ENCODE measurements at regions not wholly inside any gene's neighbourhood (a gene's known extent, or its start where the extent isn't known, plus 50 kb on each side); places are given as distances from the start of the nearest gene placed in this dataset.

DNA sequence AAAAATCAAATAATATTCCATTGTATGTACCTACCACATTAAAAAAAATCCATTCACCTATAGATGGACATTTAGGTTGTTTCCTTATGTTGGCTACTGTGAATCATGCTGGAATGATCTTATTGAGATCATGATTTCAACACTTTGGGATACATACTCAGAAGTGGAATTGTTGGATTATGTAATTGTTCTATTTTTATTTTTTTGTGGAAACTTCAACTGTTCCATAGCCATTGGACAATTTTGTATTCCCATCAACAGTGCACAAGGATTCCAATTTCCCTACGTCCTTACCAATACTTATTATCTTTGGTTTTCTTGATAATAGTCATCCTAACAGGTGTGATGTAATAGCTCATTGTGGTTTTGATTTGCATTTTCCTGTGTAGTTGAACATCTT, 834.0 kb downstream of the MAFB start:
- no peak for DNase-seq

DNA sequence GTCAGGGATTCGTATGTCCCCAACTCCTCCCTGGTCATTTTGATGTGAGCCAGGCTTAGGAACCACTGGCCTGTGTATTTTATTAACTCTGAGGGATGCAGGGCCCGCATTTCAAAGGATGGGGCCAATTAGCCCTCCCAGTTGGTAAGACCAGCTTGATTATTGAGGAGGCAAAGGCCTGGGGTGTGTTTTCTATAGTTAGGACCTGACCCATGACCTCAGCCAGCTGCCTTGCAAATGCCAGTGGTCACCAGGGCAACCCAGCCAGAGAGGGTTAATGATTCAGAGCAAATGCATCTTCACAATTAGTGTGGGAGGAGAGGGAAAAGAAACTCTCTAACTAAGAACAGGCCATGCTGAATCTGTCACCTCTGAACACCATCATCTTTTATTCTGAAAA, 835.4 kb downstream of the MAFB start:
- no peak for DNase-seq

DNA sequence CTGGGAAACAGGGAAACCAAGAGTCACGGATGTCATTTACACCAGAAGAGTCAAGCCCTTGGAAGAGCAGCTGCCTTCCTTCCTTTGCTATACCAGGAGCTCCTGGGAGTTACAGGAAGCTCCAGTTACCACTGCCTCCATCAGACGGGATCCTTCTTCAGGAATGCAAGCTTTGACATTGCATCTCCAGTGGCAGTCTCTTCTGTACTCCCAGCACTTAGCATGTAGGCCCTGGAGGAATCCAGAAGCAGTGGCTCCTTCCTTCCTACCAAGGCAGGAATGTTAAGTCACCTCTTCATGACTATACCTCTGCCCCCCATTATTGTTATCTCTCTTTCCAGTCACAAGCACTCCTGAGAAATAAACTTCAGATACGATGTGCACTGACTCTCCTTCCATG, 836.0 kb downstream of the MAFB start:
- no peak for DNase-seq

DNA sequence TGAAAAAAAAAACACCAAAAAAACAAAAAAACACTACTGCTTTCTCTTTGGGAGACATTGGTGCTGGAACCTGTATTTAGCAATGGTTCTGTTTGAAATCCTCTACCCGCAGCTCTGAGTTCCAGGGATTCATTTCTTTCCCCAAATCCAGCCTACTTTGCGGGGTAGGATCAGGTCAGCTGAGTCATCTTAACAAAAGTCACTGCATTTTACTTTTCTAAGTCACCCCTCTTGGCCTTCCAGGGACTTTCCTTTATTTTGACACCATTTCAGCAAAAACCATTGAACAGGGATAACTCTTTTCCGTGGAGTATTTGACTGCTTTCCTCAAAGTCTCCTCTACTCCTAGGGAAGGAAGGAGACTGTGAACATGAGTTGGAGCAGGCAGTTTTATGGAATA, 837.6 kb downstream of the MAFB start:
- no peak for DNase-seq

DNA sequence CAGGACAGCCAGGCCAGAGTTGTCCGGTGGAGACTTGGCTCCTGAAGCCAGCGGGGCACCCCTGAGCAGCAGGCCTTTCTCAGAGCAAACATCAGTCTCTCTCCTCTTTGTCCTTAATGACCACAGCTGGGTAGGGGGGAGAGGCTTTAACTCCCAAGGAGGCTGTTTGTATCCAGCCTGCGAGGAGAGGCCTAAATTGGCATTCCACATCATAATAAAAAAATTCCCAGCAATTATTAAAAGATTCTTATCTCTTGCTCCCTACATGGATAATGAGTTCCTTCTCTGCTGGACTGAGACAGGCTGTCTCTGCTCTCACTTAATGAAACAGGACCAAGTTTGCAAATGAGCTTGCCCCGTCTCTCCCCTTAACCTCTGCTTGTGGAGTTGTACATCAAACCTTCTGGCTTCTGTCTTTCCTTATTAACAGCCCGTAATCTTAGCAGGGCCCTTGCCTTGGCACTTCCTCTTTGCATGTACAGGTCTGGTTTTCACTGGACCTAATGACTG, 838.2 kb downstream of the MAFB start:
- no peak for DNase-seq

DNA sequence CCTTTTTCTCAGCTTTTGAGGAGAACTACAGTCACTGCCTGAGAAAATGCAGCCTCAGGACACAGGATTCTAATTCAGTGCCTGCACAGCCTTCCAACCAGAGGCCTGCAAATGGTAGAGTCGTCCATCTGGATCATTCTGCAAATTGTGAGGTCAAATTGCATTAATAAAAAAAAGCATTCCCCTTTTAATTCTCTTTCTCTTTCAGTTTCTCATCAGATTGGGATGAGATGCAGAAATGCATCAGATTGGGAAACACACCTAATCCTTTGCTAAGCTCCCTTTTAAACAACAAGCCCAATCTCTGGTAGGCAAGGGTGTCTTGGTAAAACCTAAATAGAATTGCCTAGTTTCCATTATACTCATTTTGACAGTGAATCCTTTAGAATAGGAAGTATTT, 838.8 kb downstream of the MAFB start:
- no peak for DNase-seq

DNA sequence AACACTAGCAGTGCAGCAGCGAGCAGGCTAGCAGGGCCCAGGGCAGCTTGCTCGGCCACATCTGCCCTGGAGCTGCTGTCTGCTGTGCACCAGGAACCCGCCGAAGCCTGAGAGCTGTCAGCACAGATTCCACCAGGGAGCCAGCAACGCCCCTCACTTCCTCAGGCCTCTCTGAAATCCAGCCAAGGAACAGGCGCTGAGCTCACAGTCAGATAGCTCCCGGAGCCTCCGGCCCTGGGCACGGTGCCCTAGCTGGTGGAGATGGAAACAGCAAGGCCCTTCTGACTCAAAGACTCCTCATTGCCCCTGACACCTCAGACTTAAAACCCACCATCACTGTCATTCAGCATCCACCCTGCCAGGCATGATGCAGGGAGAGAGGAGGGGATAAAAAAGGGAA, 839.4 kb downstream of the MAFB start:
- DNase-seq: no peak

DNA sequence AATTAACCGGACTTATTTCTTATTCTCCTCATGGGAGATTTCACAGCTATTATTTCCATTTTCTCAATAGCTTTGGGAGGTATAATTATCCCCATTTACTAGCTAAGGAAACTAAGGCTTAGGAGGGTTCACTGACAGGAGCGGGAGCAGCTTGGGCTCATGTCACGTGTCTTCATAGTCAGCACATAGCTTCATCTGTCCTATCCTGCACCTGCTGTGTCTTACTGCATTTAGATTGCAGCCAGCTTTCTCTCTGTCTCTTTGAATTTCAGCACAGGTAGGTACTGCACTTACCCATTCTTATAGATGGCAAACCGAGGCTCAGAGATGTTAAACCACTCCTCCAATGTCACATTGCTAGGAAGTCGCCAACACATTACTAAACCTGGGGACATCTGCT, 839.9 kb downstream of the MAFB start:
- no peak for DNase-seq

DNA sequence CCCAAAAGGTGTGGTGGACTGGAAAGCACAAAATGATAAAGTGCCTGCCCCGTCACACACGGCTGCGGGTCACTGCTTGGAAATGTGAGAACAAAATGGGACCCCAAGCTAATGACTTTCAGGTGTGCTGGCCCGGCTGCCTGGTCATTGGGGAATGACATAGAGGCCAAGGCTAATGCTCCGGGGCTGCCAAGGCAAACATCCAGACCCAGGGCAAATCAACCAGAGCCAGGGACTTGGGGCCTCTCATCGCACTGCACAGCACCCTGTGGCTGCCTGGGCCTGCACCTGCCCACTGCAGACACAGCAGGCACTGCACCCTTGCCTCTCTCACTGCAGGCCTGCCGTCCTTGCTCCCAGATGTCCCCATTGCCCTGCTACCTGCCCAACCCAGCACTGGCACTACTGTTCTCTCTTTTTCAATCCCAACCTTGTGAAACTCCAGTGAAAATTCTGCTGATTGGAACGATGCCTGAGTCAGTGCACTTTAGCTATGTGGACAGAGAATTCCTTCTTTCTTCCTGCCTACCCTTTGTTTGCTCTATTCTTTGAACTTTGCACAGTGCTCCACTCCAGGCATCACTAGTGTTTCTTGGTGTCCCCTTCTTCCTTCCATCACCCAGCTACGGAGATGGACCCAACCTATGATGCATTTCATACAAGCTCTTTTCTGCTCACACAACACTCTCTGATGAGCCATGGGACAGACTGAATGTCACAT, 849.5 kb downstream of the MAFB start:
- no peak for DNase-seq

DNA sequence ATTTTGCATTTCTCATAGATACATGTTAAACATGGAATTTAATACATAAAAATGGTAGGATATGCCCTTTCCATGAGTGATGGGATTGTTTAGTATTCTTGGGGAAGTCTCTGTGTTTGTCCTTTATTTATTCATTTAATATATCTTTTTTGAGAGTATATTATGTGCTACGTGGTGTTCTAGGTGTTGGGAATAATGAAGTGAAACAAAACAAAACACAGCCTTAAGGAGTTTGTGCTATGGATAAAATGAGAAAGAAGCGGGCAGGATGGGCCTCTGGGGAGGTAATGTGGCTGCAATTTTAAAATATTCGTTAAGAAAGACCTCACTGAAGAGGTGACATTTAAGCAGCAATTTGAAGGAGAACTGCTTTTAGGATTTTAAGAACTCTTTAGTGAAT, 851.5 kb downstream of the MAFB start:
- no peak for DNase-seq

DNA sequence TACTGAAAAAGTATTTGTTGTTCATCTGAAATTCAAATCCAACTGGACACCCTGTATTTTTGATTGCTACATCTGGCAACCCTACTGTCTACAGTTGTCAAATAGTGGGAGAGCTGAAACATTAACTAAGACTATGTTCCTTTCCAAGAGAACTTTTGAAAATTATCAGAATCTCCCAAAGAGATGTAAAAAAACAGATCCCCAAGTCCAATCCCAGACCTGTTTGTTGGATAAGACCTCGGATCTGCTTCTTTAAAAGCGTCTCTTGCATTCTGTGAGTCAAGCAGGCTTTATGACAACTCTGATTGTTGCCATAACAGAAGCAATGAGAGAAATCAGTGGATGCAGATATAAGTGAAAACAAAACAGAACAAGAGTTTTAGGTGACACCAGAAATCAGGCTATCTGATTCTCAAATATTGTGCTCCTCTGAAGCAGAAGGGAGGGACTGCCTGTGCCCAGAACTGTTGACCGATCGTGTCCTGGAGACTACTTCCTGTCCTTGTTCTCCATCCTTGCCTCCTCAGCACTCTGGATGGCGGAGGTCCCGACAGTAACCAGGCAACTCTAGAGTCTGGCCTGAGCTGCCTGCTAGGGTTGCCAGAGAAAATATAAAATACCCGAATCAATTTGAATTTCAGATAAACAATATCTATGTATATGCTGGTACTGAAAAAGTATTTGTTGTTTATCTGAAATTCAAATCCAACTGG, 853.8 kb downstream of the MAFB start:
- no peak for DNase-seq

DNA sequence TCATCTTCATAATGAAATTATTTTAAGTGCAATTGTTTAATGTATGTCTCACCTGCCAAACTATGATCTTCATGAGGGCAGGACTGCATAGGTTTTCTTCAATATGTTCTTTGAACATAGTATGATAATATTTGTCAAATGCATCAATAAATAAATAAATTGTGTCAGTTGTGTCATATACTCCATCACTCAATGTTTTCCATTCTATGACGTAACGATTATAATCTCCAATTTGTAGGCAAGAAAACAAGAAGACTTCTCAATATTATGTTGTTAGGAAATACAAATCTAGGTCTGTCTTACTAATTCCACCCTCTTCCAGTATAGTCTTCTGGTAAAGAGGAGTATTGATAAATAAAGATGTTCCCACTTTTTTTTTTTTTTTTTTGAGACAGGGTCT, 858.1 kb downstream of the MAFB start:
- no peak for DNase-seq

DNA sequence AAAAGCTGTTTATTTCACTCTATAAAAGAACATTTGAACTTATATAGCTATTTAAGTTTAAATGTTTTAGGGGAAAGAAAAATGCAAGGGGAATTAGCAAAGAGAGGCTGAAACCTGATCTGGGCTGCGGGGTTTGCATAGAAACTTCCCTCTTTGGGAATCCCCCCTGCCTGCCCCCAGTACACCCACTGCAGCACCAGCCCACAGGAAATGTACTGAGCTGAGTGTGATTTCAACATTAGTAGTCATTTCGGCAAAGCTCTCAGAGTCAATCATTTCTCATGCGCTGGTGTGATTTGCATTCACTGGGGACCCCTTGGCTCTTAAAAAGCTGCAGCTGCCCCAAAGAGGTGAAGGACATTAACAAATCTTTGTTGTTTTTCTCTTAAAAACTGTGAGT, 859.4 kb downstream of the MAFB start:
- no peak for DNase-seq

DNA sequence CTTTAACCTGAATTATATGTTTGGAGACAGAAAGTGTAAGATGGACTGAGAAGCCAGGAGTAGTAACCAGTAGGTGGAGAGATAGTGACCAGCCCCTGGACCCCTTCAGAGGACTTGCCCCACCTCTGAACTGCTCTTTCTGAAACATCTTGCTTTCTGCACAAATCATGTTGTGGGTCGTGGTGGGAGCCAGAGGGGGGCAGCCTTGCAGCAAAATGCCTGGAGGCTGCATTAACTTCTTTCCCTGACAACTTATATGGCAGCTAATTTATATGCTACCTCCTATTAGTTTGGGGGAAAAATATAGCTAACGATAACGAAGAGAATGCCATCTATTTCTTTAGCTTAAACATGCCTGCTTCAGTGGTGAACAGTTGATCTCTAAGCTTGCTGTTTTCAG, 859.8 kb downstream of the MAFB start:
- no peak for DNase-seq

DNA sequence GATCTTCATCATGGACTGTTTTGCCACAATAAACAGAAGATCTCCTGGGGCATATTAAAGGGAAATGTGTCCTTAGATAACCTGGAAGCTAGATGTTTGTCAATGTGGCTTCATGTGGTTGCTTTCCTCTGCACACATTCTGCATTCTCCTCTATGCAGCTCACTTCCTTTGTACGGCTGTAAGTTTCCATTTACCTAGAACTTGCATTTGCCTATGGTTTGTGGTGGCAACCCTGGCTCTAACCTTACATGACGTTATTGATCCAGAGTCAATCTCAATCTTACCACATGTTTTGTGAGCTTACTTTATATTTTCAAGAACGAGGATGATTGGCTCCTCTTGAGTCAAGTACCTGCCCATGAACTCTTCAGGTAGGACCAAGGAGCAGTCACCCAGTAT, 863.1 kb downstream of the MAFB start:
- no peak for DNase-seq

DNA sequence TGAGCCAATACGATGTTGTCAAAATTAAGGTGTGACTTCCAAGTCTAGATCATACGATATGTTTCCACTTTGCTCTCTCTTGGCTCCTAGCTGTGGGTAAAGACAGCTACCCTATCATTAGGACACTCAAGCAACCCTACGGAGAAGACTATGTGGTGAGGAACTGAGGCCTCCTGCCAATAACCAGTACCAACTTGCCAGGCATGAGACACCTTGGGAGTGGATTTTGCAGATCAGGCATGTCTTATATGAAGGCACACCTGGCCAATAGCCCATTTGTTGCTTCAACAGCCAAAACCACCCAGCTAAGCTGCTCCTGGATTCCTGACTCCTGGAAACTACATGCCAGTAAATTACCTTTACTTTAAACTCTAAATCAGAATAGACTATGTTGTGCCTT, 863.4 kb downstream of the DHX35 start:
- no peak for DNase-seq

DNA sequence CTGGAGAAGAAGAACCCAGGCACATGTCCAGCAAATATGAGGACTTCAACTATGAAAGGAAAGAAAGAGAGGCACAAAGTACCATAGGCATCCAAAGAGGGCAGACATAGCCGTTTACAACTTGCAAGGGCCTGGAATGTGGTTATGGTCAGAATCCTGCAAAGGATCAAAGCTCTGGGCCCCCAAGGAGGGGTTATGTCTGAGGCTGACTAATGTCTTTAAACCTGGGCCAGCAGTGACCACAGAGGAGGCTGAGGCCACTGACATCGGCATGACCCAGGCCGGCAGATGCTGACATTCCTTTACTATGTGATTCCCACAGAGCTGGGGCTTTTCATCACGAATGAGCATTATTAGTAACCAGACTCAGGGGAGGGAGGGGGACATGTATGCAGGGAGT, 861.1 kb downstream of the DHX35 start:
- no peak for DNase-seq

DNA sequence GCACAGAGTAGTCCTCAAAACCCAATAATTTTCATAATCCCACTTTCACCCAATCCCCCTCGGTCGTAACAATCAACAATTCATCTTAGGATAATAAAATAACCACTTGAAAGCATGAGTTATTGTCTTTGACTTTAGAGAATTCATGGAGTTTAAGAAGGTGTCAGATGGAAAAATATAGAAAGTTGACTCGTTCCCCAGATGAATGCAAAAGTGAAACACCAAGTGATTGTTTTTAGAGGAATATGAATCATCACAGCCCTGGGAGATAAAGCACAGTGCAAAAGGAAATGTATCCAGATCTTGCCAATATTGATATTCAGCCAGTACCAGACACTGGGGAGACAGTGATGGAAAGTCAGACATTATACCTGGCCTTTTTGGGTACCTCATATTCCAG, 860.5 kb downstream of the DHX35 start:
- DNase-seq: no peak

DNA sequence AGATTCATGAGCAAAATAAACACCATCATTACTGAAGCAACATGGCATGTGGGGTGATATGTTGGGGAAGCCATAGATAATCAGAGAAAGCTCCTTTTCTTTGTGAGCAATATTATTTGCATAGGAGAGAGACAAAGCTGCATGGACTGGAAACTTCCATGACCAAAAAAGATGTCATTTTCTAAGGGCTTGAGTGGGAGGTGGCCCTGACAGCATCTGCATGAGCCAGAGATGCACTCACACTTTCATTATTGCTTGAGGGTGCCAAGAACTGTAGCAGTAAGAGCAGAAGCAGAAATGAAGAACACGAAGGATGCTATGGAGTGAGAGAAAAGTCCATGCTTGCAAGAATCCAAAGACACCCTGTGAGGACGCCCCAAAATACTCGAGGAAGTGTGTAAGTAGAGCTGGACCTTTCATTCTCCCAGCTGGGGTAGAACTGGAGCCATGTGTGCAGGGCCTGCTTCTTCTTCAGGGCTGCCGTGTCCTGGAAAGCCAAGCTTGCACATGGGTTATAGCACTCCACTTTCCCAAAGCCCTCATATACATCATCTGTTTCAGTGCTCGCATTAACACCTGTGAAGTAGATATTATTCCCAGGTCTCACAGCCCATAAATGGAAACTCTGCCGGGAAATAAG, 851.2 kb downstream of the DHX35 start:
- DNase-seq: no peak

DNA sequence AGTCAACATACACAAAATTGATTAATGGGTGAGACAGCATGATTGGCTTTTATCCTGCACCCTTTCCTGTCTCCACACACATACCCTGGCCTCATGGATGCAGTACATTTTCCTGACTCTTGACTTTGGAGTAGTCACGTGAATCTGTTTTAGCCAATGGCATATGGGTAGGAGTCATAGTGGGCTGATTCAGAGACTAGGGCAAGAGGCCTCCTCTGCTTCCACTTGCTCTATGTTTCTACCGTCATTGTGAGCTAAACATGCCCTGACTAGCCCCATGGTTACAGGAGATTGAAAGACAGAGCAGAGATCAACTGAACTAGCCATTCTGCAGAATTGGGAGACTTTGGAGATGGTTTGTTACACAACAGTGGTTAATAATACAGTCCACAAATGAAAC, 850.0 kb downstream of the DHX35 start:
- no peak for DNase-seq

DNA sequence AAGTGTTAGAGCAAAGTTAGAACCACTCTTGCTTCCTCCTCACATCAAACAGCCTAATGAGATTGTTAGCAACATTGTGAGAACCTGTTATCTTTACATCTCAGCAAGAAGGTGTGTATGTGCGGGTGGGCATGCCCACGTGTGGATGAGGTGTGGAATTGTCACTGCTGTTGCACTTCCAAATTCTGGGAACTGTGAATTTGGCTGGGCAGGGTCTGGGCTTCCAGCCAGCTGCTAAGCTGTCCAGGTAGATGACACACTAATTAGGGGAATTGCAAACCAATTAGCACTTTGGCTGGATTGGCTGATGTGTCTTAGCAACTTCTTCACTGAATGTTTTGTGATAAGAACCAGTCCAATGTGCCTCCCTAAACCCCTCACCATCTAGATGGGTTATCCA, 848.2 kb downstream of the DHX35 start:
- DNase-seq: no peak

DNA sequence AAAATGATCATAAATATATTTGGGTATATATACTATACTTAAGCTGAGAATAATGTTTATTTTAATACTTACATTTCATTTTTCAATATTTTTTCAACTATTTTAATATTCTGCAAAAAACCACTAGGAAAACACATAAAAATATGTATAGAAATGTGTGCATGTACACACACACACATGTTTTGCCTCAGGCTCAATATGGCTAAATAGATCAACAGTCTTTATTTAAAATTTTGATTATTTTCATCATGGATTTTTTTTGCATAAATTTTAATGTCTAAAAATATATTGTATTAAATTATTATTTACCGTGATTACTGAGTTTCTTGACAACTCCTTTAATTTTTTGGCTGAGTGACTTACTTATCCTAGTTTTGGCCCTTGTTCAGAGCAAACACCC, 846.5 kb downstream of the DHX35 start:
- no peak for DNase-seq

DNA sequence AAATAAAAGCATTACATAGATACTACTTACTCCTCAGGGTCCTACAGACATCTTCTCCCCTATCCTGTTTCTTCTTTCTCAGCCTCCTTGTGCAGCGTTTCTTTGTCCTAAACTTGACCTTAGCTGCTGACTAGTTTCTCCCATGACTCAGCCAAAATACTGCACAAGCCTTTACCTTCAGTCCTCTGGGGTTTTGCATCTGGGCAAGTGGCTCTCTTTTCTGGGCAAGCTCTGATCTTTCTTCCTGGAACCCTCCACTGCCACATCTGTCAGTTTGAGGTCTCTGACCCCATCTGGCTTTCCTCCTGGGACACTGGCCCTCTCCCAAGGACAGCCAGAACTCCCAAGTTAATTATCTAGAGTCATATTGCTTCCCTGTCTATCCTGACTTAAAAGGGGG, 838.4 kb downstream of the DHX35 start:
- no peak for DNase-seq

DNA sequence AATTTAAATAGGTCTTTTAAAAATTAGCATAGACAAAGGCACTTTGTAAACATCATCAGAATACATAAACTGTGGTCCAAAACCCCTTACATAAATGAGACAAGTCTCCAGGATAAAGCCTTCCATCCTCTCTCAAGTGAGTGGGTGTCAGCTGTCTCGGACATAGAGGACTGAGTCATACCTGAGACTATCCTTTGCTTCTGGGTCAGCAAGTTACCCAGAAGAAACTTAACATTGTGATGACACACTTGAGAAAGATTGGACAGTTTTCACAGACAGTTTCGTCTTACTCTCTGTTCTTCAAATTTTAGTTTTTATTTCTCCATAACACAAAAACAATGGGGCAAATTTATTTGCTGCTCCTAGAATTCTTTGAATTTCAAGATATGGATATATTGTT, 838.0 kb downstream of the DHX35 start:
- DNase-seq: no peak
